ENCODE measurements at regions not wholly inside any gene's neighbourhood (a gene's known extent, or its start where the extent isn't known, plus 50 kb on each side); places are given as distances from the start of the nearest gene placed in this dataset.

DNA sequence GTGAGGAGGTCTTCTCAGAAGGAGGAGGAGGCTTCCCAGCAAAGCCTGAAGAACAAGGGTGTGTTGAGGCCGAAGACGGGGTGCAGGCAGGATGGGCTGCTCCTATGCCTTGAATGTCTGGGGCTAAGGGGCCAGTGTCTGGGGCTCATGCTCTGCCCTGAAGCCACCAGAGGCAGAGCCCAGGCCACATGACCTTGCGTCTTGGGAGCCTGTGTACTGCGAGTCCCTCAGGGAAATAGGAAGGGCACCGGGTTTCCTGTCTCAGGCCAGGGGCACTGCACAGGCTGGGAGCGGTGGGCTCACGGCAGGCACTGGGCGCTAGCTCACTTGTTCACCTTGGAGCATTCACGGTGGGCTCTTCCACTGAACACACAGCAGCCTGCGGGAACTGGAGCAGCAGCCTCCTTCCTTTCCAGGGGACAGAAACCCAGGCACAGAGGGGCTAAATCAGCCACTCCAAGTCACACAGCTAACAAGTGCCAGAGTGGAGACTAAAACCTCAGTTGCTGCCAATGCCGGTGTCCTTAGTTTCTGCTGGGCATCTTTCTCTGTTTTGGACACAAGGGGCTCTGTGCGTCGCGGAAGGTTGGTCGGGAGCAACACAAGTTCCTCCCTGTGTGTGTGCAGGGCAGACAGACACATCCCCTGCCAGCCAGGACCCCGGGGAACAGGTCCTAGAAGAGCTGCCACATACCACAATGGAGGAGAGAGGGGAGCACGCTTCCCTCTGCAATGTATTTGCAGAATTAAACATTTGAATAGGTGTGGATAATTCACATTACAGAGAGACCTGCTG, 104.8 kb upstream of the C1orf174 start:
- no peak for TF ChIP-seq POLR2A (IDR thresholded peaks at IDR 0.05)
- TF ChIP-seq, protein P1, sequence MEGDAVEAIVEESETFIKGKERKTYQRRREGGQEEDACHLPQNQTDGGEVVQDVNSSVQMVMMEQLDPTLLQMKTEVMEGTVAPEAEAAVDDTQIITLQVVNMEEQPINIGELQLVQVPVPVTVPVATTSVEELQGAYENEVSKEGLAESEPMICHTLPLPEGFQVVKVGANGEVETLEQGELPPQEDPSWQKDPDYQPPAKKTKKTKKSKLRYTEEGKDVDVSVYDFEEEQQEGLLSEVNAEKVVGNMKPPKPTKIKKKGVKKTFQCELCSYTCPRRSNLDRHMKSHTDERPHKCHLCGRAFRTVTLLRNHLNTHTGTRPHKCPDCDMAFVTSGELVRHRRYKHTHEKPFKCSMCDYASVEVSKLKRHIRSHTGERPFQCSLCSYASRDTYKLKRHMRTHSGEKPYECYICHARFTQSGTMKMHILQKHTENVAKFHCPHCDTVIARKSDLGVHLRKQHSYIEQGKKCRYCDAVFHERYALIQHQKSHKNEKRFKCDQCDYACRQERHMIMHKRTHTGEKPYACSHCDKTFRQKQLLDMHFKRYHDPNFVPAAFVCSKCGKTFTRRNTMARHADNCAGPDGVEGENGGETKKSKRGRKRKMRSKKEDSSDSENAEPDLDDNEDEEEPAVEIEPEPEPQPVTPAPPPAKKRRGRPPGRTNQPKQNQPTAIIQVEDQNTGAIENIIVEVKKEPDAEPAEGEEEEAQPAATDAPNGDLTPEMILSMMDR (IDR thresholded peaks at IDR 0.05): no peak

Measured in right lobe of liver (tissue), 4 donors.